Adipocyte (in vitro differentiated cells): ENCODE measurements at regions not wholly inside any gene's neighbourhood (a gene's known extent, or its start where the extent isn't known, plus 50 kb on each side); places are given as distances from the start of the nearest gene placed in this dataset.
"Not testable (repeated sequence)": the region's sequence is repeated elsewhere in the genome, so short reads cannot be mapped to it uniquely, and the experiment has no call there.

Experiments used
- DNase-seq: peaks from one replicate; pipeline ENCODE4 v3.0.0-alpha.2; 2015; ENCODE audit warnings: low read depth
- H3K27me3 ChIP-seq: replicated peaks from 2 replicates; pipeline ENCODE4 v1.7.0; 2013; ENCODE audit warnings: mild to moderate bottlenecking, low read length, moderate library complexity; ENCODE audit not compliant: control insufficient read depth, insufficient read depth
- H3K36me3 ChIP-seq: 2 replicates; pipeline ENCODE4 v1.7.0; 2013; ENCODE audit warnings: low read length, mild to moderate bottlenecking, moderate library complexity; ENCODE audit not compliant: control insufficient read depth, insufficient read depth, severe bottlenecking
- H3K4me1 ChIP-seq: 2 replicates; pipeline ENCODE4 v1.7.0; 2013; ENCODE audit warnings: mild to moderate bottlenecking, low read length, moderate library complexity; ENCODE audit not compliant: control insufficient read depth, insufficient read depth
- H3K4me3 ChIP-seq: 2 replicates; pipeline ENCODE4 v1.7.0; 2013; ENCODE audit warnings: mild to moderate bottlenecking, low read length, moderate library complexity
- H3K9ac ChIP-seq: 2 replicates; pipeline ENCODE4 v1.7.0; 2013; ENCODE audit warnings: mild to moderate bottlenecking, low read length, moderate library complexity
- H3K9me3 ChIP-seq: 2 replicates; pipeline ENCODE4 v1.7.0; 2013; ENCODE audit warnings: mild to moderate bottlenecking, low read length, moderate library complexity; ENCODE audit not compliant: control insufficient read depth

DNA sequence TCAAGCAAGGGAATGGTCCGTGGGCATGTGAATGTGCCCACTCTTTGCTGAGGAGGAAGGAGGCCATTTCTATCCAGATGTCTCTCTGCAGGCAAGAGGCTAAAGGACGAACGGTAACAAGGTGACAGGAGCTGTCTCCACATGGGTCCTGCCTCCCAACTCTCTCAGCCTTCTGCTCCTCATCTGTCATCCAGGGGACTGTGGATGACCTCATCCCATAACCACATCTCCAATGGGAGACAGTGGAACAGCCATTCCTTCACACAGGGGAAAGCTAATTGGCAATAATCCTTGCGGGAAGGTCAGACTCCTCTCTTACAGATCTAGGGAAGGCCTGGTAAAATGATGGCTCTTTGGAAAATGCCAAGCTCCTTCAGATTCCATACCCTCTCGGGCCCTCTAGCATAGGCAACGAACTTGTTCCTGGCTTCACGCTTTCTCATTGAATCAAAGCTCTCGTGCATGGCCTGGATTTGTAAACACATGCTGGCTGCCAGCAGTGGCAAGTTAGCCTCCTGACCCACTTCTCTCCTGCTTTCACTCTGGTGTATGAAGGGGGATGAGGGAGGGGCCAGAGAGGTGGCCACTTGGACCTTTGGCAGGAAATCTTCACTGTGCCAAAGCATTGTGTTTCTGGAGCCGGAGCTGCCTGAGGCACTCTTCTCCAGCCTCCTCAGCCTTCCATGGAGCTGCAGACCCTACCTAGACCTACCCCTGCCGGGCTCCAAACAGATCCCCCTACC, 94.5 kb upstream of the FAM72C start:
- H3K4me1 ChIP-seq, H3K4me3 ChIP-seq, DNase-seq, H3K36me3 ChIP-seq, H3K27me3 ChIP-seq, H3K9me3 ChIP-seq, H3K9ac ChIP-seq: not testable (repeated sequence)

GRCh38 chr1:144065299-144066060, 93.7 kb upstream of the FAM72C start:
- not testable (repeated sequence) for H3K4me1 ChIP-seq, H3K36me3 ChIP-seq, H3K9me3 ChIP-seq, H3K4me3 ChIP-seq, H3K9ac ChIP-seq, H3K27me3 ChIP-seq, DNase-seq

DNA sequence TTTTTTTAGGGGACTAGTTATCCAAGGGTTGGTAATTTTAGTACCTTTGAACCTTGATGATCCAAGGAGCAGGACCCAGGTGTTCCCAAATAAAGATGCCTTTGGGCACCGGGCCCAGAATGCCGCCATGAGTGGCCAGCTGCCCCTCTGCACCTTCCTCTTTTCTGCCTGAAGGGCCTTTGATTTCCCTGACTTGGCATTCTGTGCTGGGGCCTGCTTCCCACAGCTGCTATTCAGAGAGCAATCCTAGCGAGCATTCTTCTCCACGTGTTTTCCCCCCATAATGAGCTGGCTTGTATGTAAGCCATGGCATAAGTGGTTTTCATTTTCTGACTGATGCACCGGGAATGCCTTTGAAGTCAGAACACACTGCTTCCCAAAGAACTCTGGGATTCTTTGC, 77.6 kb upstream of the FAM72C start:
- not testable (repeated sequence) for DNase-seq, H3K9me3 ChIP-seq, H3K9ac ChIP-seq, H3K4me1 ChIP-seq, H3K4me3 ChIP-seq, H3K27me3 ChIP-seq, H3K36me3 ChIP-seq

- DNase-seq = not testable (repeated sequence)
Measured at GRCh38 chr1:144046645-144047044, 74.9 kb upstream of the FAM72C start.

GRCh38 chr1:144045751-144046546, 74.2 kb upstream of the FAM72C start:
- H3K36me3 ChIP-seq, H3K4me1 ChIP-seq, DNase-seq, H3K9me3 ChIP-seq, H3K27me3 ChIP-seq, H3K9ac ChIP-seq, H3K4me3 ChIP-seq: not testable (repeated sequence)

More at GRCh38 chr1:144046645-144047044, 74.9 kb upstream of the FAM72C start:
- not testable (repeated sequence) for H3K9ac ChIP-seq, H3K27me3 ChIP-seq, H3K4me3 ChIP-seq, H3K36me3 ChIP-seq, H3K9me3 ChIP-seq, H3K4me1 ChIP-seq

DNA sequence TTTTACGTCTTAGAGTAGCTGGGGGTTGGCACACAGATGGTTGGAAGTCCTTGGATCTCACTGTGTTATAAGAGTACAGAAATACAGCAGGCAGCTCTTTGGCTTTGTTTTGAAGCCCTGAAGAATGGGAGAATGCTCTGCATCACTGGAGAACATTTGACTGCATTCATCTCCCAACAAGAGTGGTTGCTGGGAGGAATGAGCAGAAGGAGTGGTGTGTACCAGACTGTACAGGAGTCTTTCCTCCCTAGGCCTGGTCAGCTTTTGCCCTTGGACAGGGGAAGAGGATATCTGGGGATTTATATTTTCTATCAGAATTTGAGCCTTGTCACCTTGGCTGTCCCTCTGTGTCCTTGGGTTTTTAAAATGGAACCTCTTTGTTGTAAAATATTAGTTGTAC, 70.5 kb upstream of the FAM72C start:
- H3K4me3 ChIP-seq, DNase-seq, H3K27me3 ChIP-seq, H3K4me1 ChIP-seq, H3K36me3 ChIP-seq, H3K9me3 ChIP-seq, H3K9ac ChIP-seq: not testable (repeated sequence)

DNA sequence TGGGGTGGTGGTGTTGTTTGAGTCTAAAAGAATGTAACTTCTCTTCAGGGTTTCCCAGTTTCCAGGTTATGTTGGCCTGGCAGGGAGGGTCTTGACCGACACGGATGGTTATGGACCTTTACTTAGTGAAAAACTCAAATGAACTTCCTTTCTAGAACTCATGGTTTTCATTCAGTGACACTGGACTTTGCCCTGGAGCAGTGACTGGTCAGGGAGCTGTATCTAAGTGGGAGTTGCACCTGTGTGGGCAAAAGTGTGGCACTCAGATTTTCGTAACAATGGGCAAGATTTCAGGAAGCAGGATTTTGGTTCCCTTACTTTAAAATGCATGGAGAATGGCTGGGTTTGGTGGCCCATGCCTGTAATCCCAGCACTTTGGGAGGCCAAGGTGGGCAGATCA, 68.5 kb upstream of the FAM72C start:
- not testable (repeated sequence) for H3K9me3 ChIP-seq, H3K4me1 ChIP-seq, H3K36me3 ChIP-seq, H3K9ac ChIP-seq, H3K27me3 ChIP-seq, DNase-seq, H3K4me3 ChIP-seq

DNA sequence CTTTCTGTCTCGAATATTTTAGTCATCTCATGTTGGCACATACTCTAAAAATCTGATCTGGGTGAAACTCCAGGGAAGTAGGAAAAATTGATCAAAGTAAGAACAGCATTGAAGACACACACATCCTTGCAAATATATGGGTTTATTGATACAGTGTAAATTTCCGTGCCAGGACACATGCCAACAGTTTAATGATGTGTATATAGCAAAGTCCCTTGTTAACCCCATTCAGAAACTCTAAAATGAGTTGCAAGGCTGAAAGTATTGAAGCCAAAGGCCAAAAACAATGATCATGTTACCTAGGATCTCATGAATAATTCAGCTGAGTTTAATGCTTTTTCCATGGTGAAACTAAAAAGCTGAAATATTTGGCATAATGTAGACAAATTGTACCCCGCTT, 62.3 kb upstream of the FAM72C start:
- not testable (repeated sequence) for H3K4me1 ChIP-seq, H3K27me3 ChIP-seq, H3K9ac ChIP-seq, H3K4me3 ChIP-seq, H3K9me3 ChIP-seq, DNase-seq, H3K36me3 ChIP-seq

DNA sequence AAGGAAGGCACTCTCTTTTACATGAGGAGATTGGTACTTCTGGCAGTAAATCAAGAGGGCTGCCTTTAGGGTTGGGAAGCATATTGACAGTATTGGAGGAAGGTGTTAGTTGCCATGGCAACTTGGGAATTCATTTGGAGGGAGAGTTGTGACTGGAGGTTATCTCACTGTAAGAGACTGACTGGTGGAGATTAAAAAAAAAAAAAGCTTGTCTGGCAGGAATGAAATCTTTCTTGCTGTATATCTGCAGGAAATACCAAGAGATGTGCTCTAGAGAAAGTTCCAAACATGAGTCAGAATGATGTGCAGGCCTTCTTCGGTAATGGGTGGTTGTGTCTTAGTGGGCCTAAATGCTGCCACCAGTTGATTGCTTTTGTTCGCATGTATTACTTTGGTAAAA, 59.8 kb upstream of the FAM72C start:
- DNase-seq, H3K27me3 ChIP-seq, H3K4me1 ChIP-seq, H3K9ac ChIP-seq, H3K9me3 ChIP-seq, H3K4me3 ChIP-seq, H3K36me3 ChIP-seq: not testable (repeated sequence)

- H3K36me3 ChIP-seq, DNase-seq, H3K4me1 ChIP-seq, H3K9ac ChIP-seq, H3K9me3 ChIP-seq, H3K4me3 ChIP-seq, H3K27me3 ChIP-seq: not testable (repeated sequence)
Measured at GRCh38 chr1:144026022-144026421, 54.2 kb upstream of the FAM72C start.

GRCh38 chr1:144021690-144022384, 50.1 kb upstream of the FAM72C start:
- H3K9me3 ChIP-seq, H3K9ac ChIP-seq, H3K36me3 ChIP-seq, H3K27me3 ChIP-seq, DNase-seq, H3K4me3 ChIP-seq, H3K4me1 ChIP-seq: not testable (repeated sequence)
